Body of pancreas (tissue), 4 donors: ENCODE measurements at regions not wholly inside any gene's neighbourhood (a gene's known extent, or its start where the extent isn't known, plus 50 kb on each side); places are given as distances from the start of the nearest gene placed in this dataset.

Source experiments
- CTCF ChIP-seq, 7 experiments: fragments of 450-650 bp in 4 of 7; fragments of 200-600 bp in 3 of 7; sonication (generic) in 3 of 7; IDR thresholded peaks; one replicate each; pipeline ENCODE4 v1.5.1; 2016 to 2019; ENCODE audit warnings: antibody characterized with exemption in 7 of 7
- POLR2A ChIP-seq, 3 donors: fragments of 450-650 bp; IDR thresholded peaks; one replicate each; pipeline ENCODE4 v1.6.1; 2016; ENCODE audit warnings: antibody characterized with exemption in 3 of 3, mild to moderate bottlenecking in 2 of 3

GRCh38 chr1:67960766-67961165 lies 89.7 kb downstream of the DIRAS3 start:
- TF ChIP-seq POLR2A (IDR thresholded peaks at IDR 0.05) = no peak
- no peak for TF ChIP-seq CTCF (IDR thresholded peaks at IDR 0.05)
